Stimulated activated CD8-positive, alpha-beta memory T cell treated with anti-CD3 and anti-CD28 coated beads, Interleukin-12 subunit alpha, Interleukin-12 subunit beta, amount 100 ng/mL, for 24 hours (primary cell): ENCODE measurements at regions not wholly inside any gene's neighbourhood (a gene's known extent, or its start where the extent isn't known, plus 50 kb on each side); places are given as distances from the start of the nearest gene placed in this dataset.
"Not testable (repeated sequence)": the region's sequence is repeated elsewhere in the genome, so short reads cannot be mapped to it uniquely, and the experiment has no call there.

Experiments used
- DNase-seq: peaks from one replicate; pipeline ENCODE4 v3.0.0-alpha.2; 2020; ENCODE audit errors: extremely low read depth

GRCh38 chr3:153976891-153977554 is 144.2 kb upstream of the ARHGEF26 start:
- DNase-seq = no peak

GRCh38 chr3:153978006-153978405 is 143.2 kb upstream of the ARHGEF26 start:
- DNase-seq = no peak

- no peak for DNase-seq
Measured at GRCh38 chr3:153979418-153980251, 141.6 kb upstream of the ARHGEF26 start.

GRCh38 chr3:153980252-153980590 is 141.0 kb upstream of the ARHGEF26 start:
- no peak for DNase-seq

- not testable (repeated sequence) for DNase-seq
Measured at GRCh38 chr3:153997364-153997763, 123.8 kb upstream of the ARHGEF26 start.

GRCh38 chr3:154003649-154004048 is 117.5 kb upstream of the ARHGEF26 start:
- DNase-seq = no peak

- DNase-seq = no peak
Measured at GRCh38 chr3:154011036-154011435, 110.2 kb upstream of the ARHGEF26 start.

- no peak for DNase-seq
Measured at GRCh38 chr3:154013736-154014135, 107.5 kb upstream of the ARHGEF26 start.

- no peak for DNase-seq
Measured at GRCh38 chr3:154015307-154015706, 105.9 kb upstream of the ARHGEF26 start.

- DNase-seq = no peak
Measured at GRCh38 chr3:154018100-154018696, 103.0 kb upstream of the ARHGEF26 start.

GRCh38 chr3:154022606-154023005 is 98.6 kb upstream of the ARHGEF26 start:
- DNase-seq = no peak

GRCh38 chr3:154023148-154023547 is 98.0 kb upstream of the ARHGEF26 start:
- no peak for DNase-seq

- DNase-seq = no peak
Measured at GRCh38 chr3:154025007-154025406, 96.2 kb upstream of the ARHGEF26 start.

GRCh38 chr3:154029926-154030325 is 91.3 kb upstream of the ARHGEF26 start:
- no peak for DNase-seq

GRCh38 chr3:154034797-154035330 is 86.3 kb upstream of the ARHGEF26 start:
- no peak for DNase-seq

- no peak for DNase-seq
Measured at GRCh38 chr3:154040283-154040682, 80.9 kb upstream of the ARHGEF26 start.

GRCh38 chr3:154044671-154045070 is 76.5 kb upstream of the ARHGEF26 start:
- DNase-seq = no peak

GRCh38 chr3:154050216-154050615 is 71.0 kb upstream of the ARHGEF26 start:
- DNase-seq = no peak

- no peak for DNase-seq
Measured at GRCh38 chr3:154050766-154051165, 70.4 kb upstream of the ARHGEF26 start.

GRCh38 chr3:154059833-154060232 is 61.4 kb upstream of the ARHGEF26 start:
- no peak for DNase-seq

- no peak for DNase-seq
Measured at GRCh38 chr3:154060238-154061000, 60.8 kb upstream of the ARHGEF26 start.

- no peak for DNase-seq
Measured at GRCh38 chr3:154061001-154061370, 60.2 kb upstream of the ARHGEF26 start.
